NT2/D1 (cell line): ENCODE measurements at regions not wholly inside any gene's neighbourhood (a gene's known extent, or its start where the extent isn't known, plus 50 kb on each side); places are given as distances from the start of the nearest gene placed in this dataset.

Source experiments
- SUZ12 ChIP-seq: IDR thresholded peaks from 2 replicates; pipeline ENCODE4 v1.6.1; 2011; ENCODE audit not compliant: insufficient read length, insufficient read depth; ENCODE audit errors: extremely low read depth
- YY1 ChIP-seq: IDR thresholded peaks from 2 replicates; pipeline ENCODE4 v1.6.1; 2011; ENCODE audit not compliant: insufficient read length, insufficient read depth
- ZNF274 ChIP-seq: IDR thresholded peaks from 2 replicates; pipeline ENCODE4 v1.6.1; 2011; ENCODE audit warnings: mild to moderate bottlenecking, low read depth, low read length

DNA sequence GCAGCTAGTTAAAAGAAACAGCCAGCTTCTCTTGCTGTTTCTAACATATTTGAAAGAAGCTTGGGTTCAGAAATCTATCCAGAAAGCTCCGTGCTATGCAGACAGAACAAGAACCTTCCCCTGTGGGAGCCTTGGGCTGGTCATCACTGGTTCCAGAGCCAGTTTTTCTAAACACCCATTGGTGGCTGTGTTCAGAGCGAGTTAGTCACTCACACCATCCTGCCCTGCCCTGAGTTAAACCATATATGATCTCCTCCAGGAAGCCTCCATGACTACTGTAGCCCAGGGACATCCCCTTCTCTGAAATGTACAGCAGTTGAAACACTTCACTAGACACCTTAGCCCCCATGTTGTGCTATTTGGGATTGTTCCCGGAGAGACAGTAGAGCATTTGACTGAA, 200.8 kb upstream of the SGCG start:
- no peak for TF ChIP-seq ZNF274
- TF ChIP-seq SUZ12: no peak
- TF ChIP-seq YY1: no peak
